HG03520 (cell line): ENCODE measurements at regions not wholly inside any gene's neighbourhood (a gene's known extent, or its start where the extent isn't known, plus 50 kb on each side); places are given as distances from the start of the nearest gene placed in this dataset.

ENCODE experiments used
- ATAC-seq: cut with Tn5 transposase; IDR thresholded peaks from one replicate; pipeline ENCODE4 v1.9.1; 2021; ENCODE audit warnings: mild to moderate bottlenecking, moderate library complexity; ENCODE audit not compliant: unreplicated experiment

GRCh38 chr2:118223511-118223991 lies 135.3 kb downstream of the INSIG2 start:
- no peak for ATAC-seq

GRCh38 chr2:118222672-118223421 lies 134.6 kb downstream of the INSIG2 start:
- no peak for ATAC-seq

GRCh38 chr2:118222273-118222594 lies 134.0 kb downstream of the INSIG2 start:
- ATAC-seq, result no peak

GRCh38 chr2:118221536-118222272 lies 133.4 kb downstream of the INSIG2 start:
- peak; percentile 54 for ATAC-seq

GRCh38 chr2:118219611-118220010 lies 131.3 kb downstream of the INSIG2 start:
- no peak for ATAC-seq

GRCh38 chr2:118216224-118216623 lies 128.0 kb downstream of the INSIG2 start:
- ATAC-seq, result no peak

GRCh38 chr2:118209727-118210126 lies 121.5 kb downstream of the INSIG2 start:
- no peak for ATAC-seq

GRCh38 chr2:118207889-118208288 lies 119.6 kb downstream of the INSIG2 start:
- no peak for ATAC-seq

- peak; percentile 84 for ATAC-seq
Measured at GRCh38 chr2:118202707-118203303, 114.5 kb downstream of the INSIG2 start.

GRCh38 chr2:118198268-118198667 lies 110.0 kb downstream of the INSIG2 start:
- no peak for ATAC-seq

- ATAC-seq, result peak; percentile 65
Measured at GRCh38 chr2:118197011-118197675, 108.9 kb downstream of the INSIG2 start.

GRCh38 chr2:118190474-118190873 lies 102.2 kb downstream of the INSIG2 start:
- ATAC-seq, result no peak

- no peak for ATAC-seq
Measured at GRCh38 chr2:118186858-118187254, 98.6 kb downstream of the INSIG2 start.

GRCh38 chr2:118186110-118186857 lies 98.0 kb downstream of the INSIG2 start:
- ATAC-seq, result peak; percentile 87

GRCh38 chr2:118185210-118186109 lies 97.2 kb downstream of the INSIG2 start:
- peak; percentile 78 for ATAC-seq

- no peak for ATAC-seq
Measured at GRCh38 chr2:118183381-118183780, 95.1 kb downstream of the INSIG2 start.

- ATAC-seq, result no peak
Measured at GRCh38 chr2:118179445-118179844, 91.2 kb downstream of the INSIG2 start.

GRCh38 chr2:118177884-118178283 lies 89.6 kb downstream of the INSIG2 start:
- ATAC-seq, result no peak

- ATAC-seq, result no peak
Measured at GRCh38 chr2:118177318-118177717, 89.0 kb downstream of the INSIG2 start.

GRCh38 chr2:118176601-118177000 lies 88.3 kb downstream of the INSIG2 start:
- ATAC-seq, result no peak
